WTC11 (cell line): ENCODE measurements at regions not wholly inside any gene's neighbourhood (a gene's known extent, or its start where the extent isn't known, plus 50 kb on each side); places are given as distances from the start of the nearest gene placed in this dataset.

Source experiments
- ATAC-seq: fragments of 200-7000 bp; cut with Tn5 transposase; 2 replicates; pipeline ENCODE4 v1.10.0; 2021; ENCODE audit warnings: mild to moderate bottlenecking, moderate library complexity
- CTCF ChIA-PET: fragments of 300-600 bp; sonication (Branson Sonifier 250); formaldehyde crosslinking; loops from one replicate; lab custom pipeline; 2021; ENCODE audit warnings: antibody characterized with exemption; lab: Charles Lee
- POLR2A ChIA-PET: fragments of 350-600 bp; sonication (Branson Sonifier 250); formaldehyde crosslinking; loops from one replicate; lab custom pipeline; 2021; ENCODE audit warnings: antibody characterized with exemption; lab: Charles Lee
- DNase-seq: peaks from one replicate; pipeline ENCODE4 v3.0.0; 2021; ENCODE audit warnings: low spot score
- H3K27ac Mint-ChIP-seq: 2 replicates; pipeline ENCODE4 v1.8.0; 2021; ENCODE audit warnings: mixed read lengths
- H3K27me3 Mint-ChIP-seq: 2 replicates; pipeline ENCODE4 v1.8.0; 2021; ENCODE audit warnings: low read depth, mild to moderate bottlenecking, moderate library complexity, mixed read lengths
- H3K36me3 Mint-ChIP-seq: 2 replicates; pipeline ENCODE4 v1.8.0; 2021; ENCODE audit warnings: mixed read lengths
- H3K4me1 Mint-ChIP-seq: 2 replicates; pipeline ENCODE4 v1.8.0; 2022; ENCODE audit warnings: mixed read lengths
- H3K4me3 Mint-ChIP-seq: 2 replicates; pipeline ENCODE4 v1.8.0; 2021; ENCODE audit warnings: mild to moderate bottlenecking, moderate library complexity, mixed read lengths
- H3K9me3 Mint-ChIP-seq: 2 replicates; pipeline ENCODE4 v1.8.0; 2021; ENCODE audit warnings: mixed read lengths
- ATF1 ChIP-seq: sonication (generic); formaldehyde crosslinking; IDR thresholded peaks from 2 replicates; pipeline ENCODE4 v1.8.1; 2023; ENCODE audit warnings: mild to moderate bottlenecking, moderate library complexity, missing genetic modification reagents
- CREM ChIP-seq: sonication (generic); formaldehyde crosslinking; IDR thresholded peaks from 2 replicates; pipeline ENCODE4 v1.8.1; 2022; ENCODE audit warnings: mild to moderate bottlenecking, missing genetic modification reagents, moderate library complexity
- FOXJ3 ChIP-seq: sonication (generic); formaldehyde crosslinking; IDR thresholded peaks from 2 replicates; pipeline ENCODE4 v1.9.0; 2021; ENCODE audit warnings: missing genetic modification reagents, mild to moderate bottlenecking, borderline replicate concordance
- FOXK1 ChIP-seq: sonication (generic); formaldehyde crosslinking; IDR thresholded peaks from 2 replicates; pipeline ENCODE4 v1.8.0; 2022; ENCODE audit warnings: mild to moderate bottlenecking, moderate library complexity, missing genetic modification reagents
- FOXP1 ChIP-seq: sonication (generic); formaldehyde crosslinking; IDR thresholded peaks from 2 replicates; pipeline ENCODE4 v1.8.0; 2022; ENCODE audit warnings: missing genetic modification reagents, mild to moderate bottlenecking, moderate library complexity, borderline replicate concordance
- GRHL2 ChIP-seq: fragments of 250-450 bp; sonication (Bioruptor Pico); IDR thresholded peaks from 2 replicates; pipeline ENCODE4 v1.8.0; 2022; ENCODE audit warnings: mild to moderate bottlenecking, moderate library complexity; ENCODE audit not compliant: insufficient replicate concordance, severe bottlenecking
- HMGA2 ChIP-seq: fragments of 250-450 bp; sonication (Bioruptor Pico); IDR thresholded peaks from 2 replicates; pipeline ENCODE4 v1.4.0; 2021; ENCODE audit warnings: mild to moderate bottlenecking, moderate library complexity
- JUN ChIP-seq: sonication (generic); formaldehyde crosslinking; IDR thresholded peaks from 2 replicates; pipeline ENCODE4 v1.8.0; 2023; ENCODE audit warnings: mild to moderate bottlenecking, missing genetic modification reagents
- MYBL2 ChIP-seq: sonication (generic); formaldehyde crosslinking; IDR thresholded peaks from 2 replicates; pipeline ENCODE4 v1.8.1; 2023; ENCODE audit warnings: mild to moderate bottlenecking, moderate library complexity, missing genetic modification reagents
- NR1H2 ChIP-seq: sonication (generic); formaldehyde crosslinking; IDR thresholded peaks from 2 replicates; pipeline ENCODE4 v1.9.0; 2021; ENCODE audit warnings: mild to moderate bottlenecking, moderate library complexity, missing genetic modification reagents
- SMAD3 ChIP-seq: sonication (generic); formaldehyde crosslinking; IDR thresholded peaks from 2 replicates; pipeline ENCODE4 v1.8.0; 2022; ENCODE audit warnings: missing genetic modification reagents, mild to moderate bottlenecking, borderline replicate concordance
- SP1 ChIP-seq: sonication (generic); formaldehyde crosslinking; conservative IDR thresholded peaks from 2 replicates; pipeline ENCODE4 v1.8.1; 2022; ENCODE audit warnings: missing genetic modification reagents
- ZBTB21 ChIP-seq: sonication (generic); formaldehyde crosslinking; IDR thresholded peaks from 2 replicates; pipeline ENCODE4 v1.8.1; 2023; ENCODE audit warnings: mild to moderate bottlenecking, missing genetic modification reagents, borderline replicate concordance
- ZNF219 ChIP-seq: sonication (generic); formaldehyde crosslinking; IDR thresholded peaks from 2 replicates; pipeline ENCODE4 v1.8.0; 2023; ENCODE audit warnings: missing genetic modification reagents, mild to moderate bottlenecking, borderline replicate concordance
- ZNF263 ChIP-seq: sonication (generic); formaldehyde crosslinking; IDR thresholded peaks from 2 replicates; pipeline ENCODE4 v1.8.1; 2022; ENCODE audit warnings: low read depth, mild to moderate bottlenecking, moderate library complexity, missing genetic modification reagents
- TF ChIP-seq, protein P1 (sequence below): fragments of 250-450 bp; sonication (Bioruptor Pico); IDR thresholded peaks from 2 replicates; pipeline ENCODE4 v1.9.0; 2021; ENCODE audit warnings: mild to moderate bottlenecking
- TF ChIP-seq, protein P2 (sequence below): fragments of 250-450 bp; sonication (Bioruptor Pico); IDR thresholded peaks from 2 replicates; pipeline ENCODE4 v1.8.0; 2021; ENCODE audit warnings: mild to moderate bottlenecking
- TF ChIP-seq, protein P3 (sequence below): sonication (generic); formaldehyde crosslinking; IDR thresholded peaks from 2 replicates; pipeline ENCODE4 v1.8.0; 2022; ENCODE audit warnings: mild to moderate bottlenecking, missing genetic modification reagents
- TF ChIP-seq, protein P4 (sequence below): fragments of 250-450 bp; sonication (Bioruptor Pico); IDR thresholded peaks from 2 replicates; pipeline ENCODE4 v1.9.0; 2021; ENCODE audit warnings: moderate library complexity, mild to moderate bottlenecking, inconsistent platforms, borderline replicate concordance
- TF ChIP-seq, protein P5 (sequence below): sonication (generic); formaldehyde crosslinking; conservative IDR thresholded peaks from 2 replicates; pipeline ENCODE4 v1.8.1; 2022; ENCODE audit warnings: mild to moderate bottlenecking, missing genetic modification reagents
- TF ChIP-seq, protein P6 (sequence below): sonication (generic); formaldehyde crosslinking; IDR thresholded peaks from 2 replicates; pipeline ENCODE4 v1.8.1; 2022; ENCODE audit warnings: missing genetic modification reagents, borderline replicate concordance
- TF ChIP-seq, protein P7 (sequence below): fragments of 250-450 bp; sonication (Bioruptor Pico); IDR thresholded peaks from 2 replicates; pipeline ENCODE4 v1.9.0; 2021; ENCODE audit warnings: mild to moderate bottlenecking
- TF ChIP-seq, protein P8 (sequence below): sonication (generic); formaldehyde crosslinking; IDR thresholded peaks from 2 replicates; pipeline ENCODE4 v1.8.1; 2023; ENCODE audit warnings: mild to moderate bottlenecking, missing genetic modification reagents

DNA sequence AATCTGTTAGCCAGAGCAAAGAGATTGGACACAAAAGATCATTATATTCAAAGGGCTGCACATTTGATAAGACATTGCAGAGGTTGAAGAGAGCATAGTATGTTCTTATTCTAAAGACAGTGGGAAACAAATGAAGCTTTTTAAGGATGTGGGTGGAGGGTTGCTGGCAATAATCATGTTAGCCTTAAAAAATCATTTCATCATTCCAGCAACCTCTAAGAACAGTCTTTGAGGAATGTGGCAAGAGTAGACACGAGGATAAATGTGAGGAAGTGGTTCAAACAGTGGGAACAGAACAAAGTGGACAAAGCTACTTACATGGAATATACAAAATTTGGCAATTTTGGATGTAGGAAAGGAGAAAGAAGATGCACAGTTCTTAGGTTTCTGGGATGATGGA lies 167.3 kb upstream of the SPRY1 start (continued):
- TF ChIP-seq, protein P1, sequence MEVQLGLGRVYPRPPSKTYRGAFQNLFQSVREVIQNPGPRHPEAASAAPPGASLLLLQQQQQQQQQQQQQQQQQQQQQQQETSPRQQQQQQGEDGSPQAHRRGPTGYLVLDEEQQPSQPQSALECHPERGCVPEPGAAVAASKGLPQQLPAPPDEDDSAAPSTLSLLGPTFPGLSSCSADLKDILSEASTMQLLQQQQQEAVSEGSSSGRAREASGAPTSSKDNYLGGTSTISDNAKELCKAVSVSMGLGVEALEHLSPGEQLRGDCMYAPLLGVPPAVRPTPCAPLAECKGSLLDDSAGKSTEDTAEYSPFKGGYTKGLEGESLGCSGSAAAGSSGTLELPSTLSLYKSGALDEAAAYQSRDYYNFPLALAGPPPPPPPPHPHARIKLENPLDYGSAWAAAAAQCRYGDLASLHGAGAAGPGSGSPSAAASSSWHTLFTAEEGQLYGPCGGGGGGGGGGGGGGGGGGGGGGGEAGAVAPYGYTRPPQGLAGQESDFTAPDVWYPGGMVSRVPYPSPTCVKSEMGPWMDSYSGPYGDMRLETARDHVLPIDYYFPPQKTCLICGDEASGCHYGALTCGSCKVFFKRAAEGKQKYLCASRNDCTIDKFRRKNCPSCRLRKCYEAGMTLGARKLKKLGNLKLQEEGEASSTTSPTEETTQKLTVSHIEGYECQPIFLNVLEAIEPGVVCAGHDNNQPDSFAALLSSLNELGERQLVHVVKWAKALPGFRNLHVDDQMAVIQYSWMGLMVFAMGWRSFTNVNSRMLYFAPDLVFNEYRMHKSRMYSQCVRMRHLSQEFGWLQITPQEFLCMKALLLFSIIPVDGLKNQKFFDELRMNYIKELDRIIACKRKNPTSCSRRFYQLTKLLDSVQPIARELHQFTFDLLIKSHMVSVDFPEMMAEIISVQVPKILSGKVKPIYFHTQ (CRISPR knock-in tag): no peak
- no peak for TF ChIP-seq ZBTB21

DNA sequence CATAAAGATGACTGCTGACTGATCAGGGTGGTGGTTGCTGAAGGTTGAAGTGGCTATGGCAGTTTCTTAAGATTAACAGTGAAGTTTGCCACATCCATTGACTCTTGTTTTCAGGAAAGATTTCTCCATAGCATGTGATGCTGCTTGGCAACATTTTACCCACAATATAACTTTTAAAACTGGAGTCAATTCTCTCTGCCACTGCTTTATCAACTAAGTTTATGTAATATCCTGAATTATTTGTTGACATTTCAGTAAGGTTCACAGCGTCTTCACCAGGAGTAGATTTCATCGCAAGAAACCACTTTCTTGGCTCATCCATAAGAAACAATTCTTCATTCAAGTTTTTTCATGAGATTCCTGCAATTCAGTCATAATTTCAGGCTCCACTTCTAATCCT lies 166.5 kb upstream of the SPRY1 start:
- Mint-ChIP-seq H3K4me1 (peaks cover 34% of the 10 kb centered on the region), H3K4me3 (no peak overlapping the region), H3K36me3 (no peaks in the 10 kb centered on the region; the same call in 1 of the 2 replicates), H3K9me3 (no peaks in the 10 kb centered on the region), H3K27me3 (no peaks in the 10 kb centered on the region; the same call in 1 of the 2 replicates), H3K27ac (no peak overlapping the region)
- no peak for DNase-seq
- no peak for TF ChIP-seq SP1 (CRISPR knock-in tag)
- TF ChIP-seq SMAD3 (CRISPR knock-in tag): no peak
- TF ChIP-seq ZNF263 (CRISPR knock-in tag): no peak
- no peak for TF ChIP-seq HMGA2 (CRISPR knock-in tag)
- TF ChIP-seq, protein P2, sequence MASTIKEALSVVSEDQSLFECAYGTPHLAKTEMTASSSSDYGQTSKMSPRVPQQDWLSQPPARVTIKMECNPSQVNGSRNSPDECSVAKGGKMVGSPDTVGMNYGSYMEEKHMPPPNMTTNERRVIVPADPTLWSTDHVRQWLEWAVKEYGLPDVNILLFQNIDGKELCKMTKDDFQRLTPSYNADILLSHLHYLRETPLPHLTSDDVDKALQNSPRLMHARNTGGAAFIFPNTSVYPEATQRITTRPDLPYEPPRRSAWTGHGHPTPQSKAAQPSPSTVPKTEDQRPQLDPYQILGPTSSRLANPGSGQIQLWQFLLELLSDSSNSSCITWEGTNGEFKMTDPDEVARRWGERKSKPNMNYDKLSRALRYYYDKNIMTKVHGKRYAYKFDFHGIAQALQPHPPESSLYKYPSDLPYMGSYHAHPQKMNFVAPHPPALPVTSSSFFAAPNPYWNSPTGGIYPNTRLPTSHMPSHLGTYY (CRISPR knock-in tag): no peak
- TF ChIP-seq, protein P3, sequence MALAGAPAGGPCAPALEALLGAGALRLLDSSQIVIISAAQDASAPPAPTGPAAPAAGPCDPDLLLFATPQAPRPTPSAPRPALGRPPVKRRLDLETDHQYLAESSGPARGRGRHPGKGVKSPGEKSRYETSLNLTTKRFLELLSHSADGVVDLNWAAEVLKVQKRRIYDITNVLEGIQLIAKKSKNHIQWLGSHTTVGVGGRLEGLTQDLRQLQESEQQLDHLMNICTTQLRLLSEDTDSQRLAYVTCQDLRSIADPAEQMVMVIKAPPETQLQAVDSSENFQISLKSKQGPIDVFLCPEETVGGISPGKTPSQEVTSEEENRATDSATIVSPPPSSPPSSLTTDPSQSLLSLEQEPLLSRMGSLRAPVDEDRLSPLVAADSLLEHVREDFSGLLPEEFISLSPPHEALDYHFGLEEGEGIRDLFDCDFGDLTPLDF (CRISPR knock-in tag): no peak
- no peak for TF ChIP-seq CREM (CRISPR knock-in tag)
- TF ChIP-seq, protein P4, sequence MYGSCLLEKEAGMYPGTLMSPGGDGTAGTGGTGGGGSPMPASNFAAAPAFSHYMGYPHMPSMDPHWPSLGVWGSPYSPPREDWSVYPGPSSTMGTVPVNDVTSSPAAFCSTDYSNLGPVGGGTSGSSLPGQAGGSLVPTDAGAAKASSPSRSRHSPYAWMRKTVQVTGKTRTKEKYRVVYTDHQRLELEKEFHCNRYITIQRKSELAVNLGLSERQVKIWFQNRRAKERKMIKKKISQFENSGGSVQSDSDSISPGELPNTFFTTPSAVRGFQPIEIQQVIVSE (CRISPR knock-in tag): no peak
- TF ChIP-seq, protein P5, sequence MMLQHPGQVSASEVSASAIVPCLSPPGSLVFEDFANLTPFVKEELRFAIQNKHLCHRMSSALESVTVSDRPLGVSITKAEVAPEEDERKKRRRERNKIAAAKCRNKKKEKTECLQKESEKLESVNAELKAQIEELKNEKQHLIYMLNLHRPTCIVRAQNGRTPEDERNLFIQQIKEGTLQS (CRISPR knock-in tag): no peak
- TF ChIP-seq, protein P6, sequence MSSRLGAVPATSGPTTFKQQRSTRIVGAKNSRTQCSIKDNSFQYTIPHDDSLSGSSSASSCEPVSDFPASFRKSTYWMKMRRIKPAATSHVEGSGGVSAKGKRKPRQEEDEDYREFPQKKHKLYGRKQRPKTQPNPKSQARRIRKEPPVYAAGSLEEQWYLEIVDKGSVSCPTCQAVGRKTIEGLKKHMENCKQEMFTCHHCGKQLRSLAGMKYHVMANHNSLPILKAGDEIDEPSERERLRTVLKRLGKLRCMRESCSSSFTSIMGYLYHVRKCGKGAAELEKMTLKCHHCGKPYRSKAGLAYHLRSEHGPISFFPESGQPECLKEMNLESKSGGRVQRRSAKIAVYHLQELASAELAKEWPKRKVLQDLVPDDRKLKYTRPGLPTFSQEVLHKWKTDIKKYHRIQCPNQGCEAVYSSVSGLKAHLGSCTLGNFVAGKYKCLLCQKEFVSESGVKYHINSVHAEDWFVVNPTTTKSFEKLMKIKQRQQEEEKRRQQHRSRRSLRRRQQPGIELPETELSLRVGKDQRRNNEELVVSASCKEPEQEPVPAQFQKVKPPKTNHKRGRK (CRISPR knock-in tag): no peak
- no peak for TF ChIP-seq FOXK1 (CRISPR knock-in tag)
- TF ChIP-seq NR1H2 (CRISPR knock-in tag): no peak
- TF ChIP-seq ZNF219 (CRISPR knock-in tag): no peak
- TF ChIP-seq JUN: no peak
- ATAC-seq: no peak
- CTCF ChIA-PET: no interaction called here
- POLR2A ChIA-PET: no interaction called here

DNA sequence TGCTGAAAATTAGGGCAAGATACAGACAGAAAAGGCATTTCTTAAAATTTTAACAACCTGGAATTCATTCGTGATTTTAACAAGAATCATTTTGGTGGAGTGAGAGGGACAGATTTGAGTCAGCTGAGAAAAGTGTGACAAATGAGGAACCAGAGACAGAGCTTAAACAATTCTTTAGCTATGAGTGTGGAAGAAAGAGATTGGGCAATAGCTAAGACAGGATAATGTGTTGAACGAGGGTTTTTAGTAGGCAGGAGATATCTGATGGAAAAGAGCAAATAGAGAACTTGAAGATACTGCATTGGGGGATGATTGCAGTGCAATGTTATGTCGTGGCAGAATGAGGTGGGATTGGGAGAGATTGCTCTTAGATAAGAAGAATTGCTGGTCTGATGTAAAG lies 164.2 kb upstream of the SPRY1 start:
- ChIA-PET CTCF (no interaction called here), POLR2A (no interaction called here)
- no peak for ATAC-seq
- DNase-seq: no peak
- Mint-ChIP-seq H3K27me3 (no peaks in the 10 kb centered on the region; the same call in 1 of the 2 replicates), H3K4me3 (no peak overlapping the region), H3K27ac (peak overlapping the region; percentile 0; the same call in 1 of the 2 replicates), H3K36me3 (peaks cover 7% of the 10 kb centered on the region; the same call in 1 of the 2 replicates), H3K4me1 (peaks cover 36% of the 10 kb centered on the region), H3K9me3 (no peaks in the 10 kb centered on the region)
- TF ChIP-seq GRHL2 (CRISPR knock-in tag): no peak
- no peak for TF ChIP-seq JUN
- TF ChIP-seq FOXP1 (CRISPR knock-in tag): no peak
- TF ChIP-seq FOXJ3 (CRISPR knock-in tag): no peak
- TF ChIP-seq ATF1: no peak
- TF ChIP-seq, protein P2 (CRISPR knock-in tag): no peak
- TF ChIP-seq, protein P7, sequence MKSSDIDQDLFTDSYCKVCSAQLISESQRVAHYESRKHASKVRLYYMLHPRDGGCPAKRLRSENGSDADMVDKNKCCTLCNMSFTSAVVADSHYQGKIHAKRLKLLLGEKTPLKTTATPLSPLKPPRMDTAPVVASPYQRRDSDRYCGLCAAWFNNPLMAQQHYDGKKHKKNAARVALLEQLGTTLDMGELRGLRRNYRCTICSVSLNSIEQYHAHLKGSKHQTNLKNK (CRISPR knock-in tag): no peak
- no peak for TF ChIP-seq CREM (CRISPR knock-in tag)
- TF ChIP-seq MYBL2 (CRISPR knock-in tag): no peak
- TF ChIP-seq, protein P8, sequence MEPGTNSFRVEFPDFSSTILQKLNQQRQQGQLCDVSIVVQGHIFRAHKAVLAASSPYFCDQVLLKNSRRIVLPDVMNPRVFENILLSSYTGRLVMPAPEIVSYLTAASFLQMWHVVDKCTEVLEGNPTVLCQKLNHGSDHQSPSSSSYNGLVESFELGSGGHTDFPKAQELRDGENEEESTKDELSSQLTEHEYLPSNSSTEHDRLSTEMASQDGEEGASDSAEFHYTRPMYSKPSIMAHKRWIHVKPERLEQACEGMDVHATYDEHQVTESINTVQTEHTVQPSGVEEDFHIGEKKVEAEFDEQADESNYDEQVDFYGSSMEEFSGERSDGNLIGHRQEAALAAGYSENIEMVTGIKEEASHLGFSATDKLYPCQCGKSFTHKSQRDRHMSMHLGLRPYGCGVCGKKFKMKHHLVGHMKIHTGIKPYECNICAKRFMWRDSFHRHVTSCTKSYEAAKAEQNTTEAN (CRISPR knock-in tag): no peak
